CD4-positive, alpha-beta T cell treated with Interleukin-2 at 100 ng/mL for 4 hours (primary cell): ENCODE measurements at regions not wholly inside any gene's neighbourhood (a gene's known extent, or its start where the extent isn't known, plus 50 kb on each side); places are given as distances from the start of the nearest gene placed in this dataset.
"Not testable (repeated sequence)": the region's sequence is repeated elsewhere in the genome, so short reads cannot be mapped to it uniquely, and the experiment has no call there.

Experiments
- DNase-seq: peaks from one replicate; pipeline ENCODE4 v3.0.0-alpha.2; 2020; ENCODE audit warnings: low spot score

- no peak for DNase-seq
Measured at GRCh38 chr5:40453689-40454088, 226.0 kb upstream of the PTGER4 start.

GRCh38 chr5:40452874-40453624 is 226.7 kb upstream of the PTGER4 start:
- no peak for DNase-seq

GRCh38 chr5:40447438-40447837 is 232.3 kb upstream of the PTGER4 start:
- no peak for DNase-seq

GRCh38 chr5:40446910-40447309 is 232.8 kb upstream of the PTGER4 start:
- peak; percentile 8 for DNase-seq

- DNase-seq, result no peak
Measured at GRCh38 chr5:40442346-40442745, 237.4 kb upstream of the PTGER4 start.

GRCh38 chr5:40441733-40442132 is 238.0 kb upstream of the PTGER4 start:
- peak; percentile 42 for DNase-seq

GRCh38 chr5:40440746-40441145 is 239.0 kb upstream of the PTGER4 start:
- DNase-seq, result no peak

GRCh38 chr5:40439103-40439502 is 240.6 kb upstream of the PTGER4 start:
- DNase-seq, result peak; percentile 36

- not testable (repeated sequence) for DNase-seq
Measured at GRCh38 chr5:40438646-40439045, 241.1 kb upstream of the PTGER4 start.

GRCh38 chr5:40437452-40437861 is 242.3 kb upstream of the PTGER4 start:
- peak; percentile 72 for DNase-seq

GRCh38 chr5:40436535-40437237 is 243.0 kb upstream of the PTGER4 start:
- DNase-seq, result peak; percentile 62

GRCh38 chr5:40435706-40436105 is 244.0 kb upstream of the PTGER4 start:
- not testable (repeated sequence) for DNase-seq

- no peak for DNase-seq
Measured at GRCh38 chr5:40432836-40433235, 246.9 kb upstream of the PTGER4 start.

- DNase-seq, result no peak
Measured at GRCh38 chr5:40431734-40432133, 248.0 kb upstream of the PTGER4 start.

GRCh38 chr5:40430101-40430710 is 249.5 kb upstream of the PTGER4 start:
- DNase-seq, result no peak

GRCh38 chr5:40429258-40430100 is 250.2 kb upstream of the PTGER4 start:
- DNase-seq, result peak; percentile 68

GRCh38 chr5:40428815-40429214 is 250.9 kb upstream of the PTGER4 start:
- DNase-seq, result no peak

- peak; percentile 63 for DNase-seq
Measured at GRCh38 chr5:40428126-40428525, 251.6 kb upstream of the PTGER4 start.

GRCh38 chr5:40417046-40417810 is 262.5 kb upstream of the PTGER4 start:
- not testable (repeated sequence) for DNase-seq

- DNase-seq, result no peak
Measured at GRCh38 chr5:40416588-40416987, 263.1 kb upstream of the PTGER4 start.

- DNase-seq, result no peak
Measured at GRCh38 chr5:40416098-40416497, 263.6 kb upstream of the PTGER4 start.
